DOHH2 (cell line): ENCODE measurements at regions not wholly inside any gene's neighbourhood (a gene's known extent, or its start where the extent isn't known, plus 50 kb on each side); places are given as distances from the start of the nearest gene placed in this dataset.

Experiments used
- EZH2phosphoT487 ChIP-seq: fragments of 200-600 bp; sonication (generic); IDR thresholded peaks from 2 replicates; pipeline ENCODE4 v1.6.1; 2017; ENCODE audit warnings: borderline replicate concordance, mild to moderate bottlenecking, antibody characterized with exemption, low read length, moderate library complexity, mixed read lengths
- TF ChIP-seq, protein P1 (sequence below): fragments of 200-600 bp; sonication (generic); IDR thresholded peaks from one replicate; pipeline ENCODE4 v1.5.1; 2014; ENCODE audit warnings: antibody characterized with exemption, mild to moderate bottlenecking, low read depth, low read length; ENCODE audit not compliant: poor library complexity, severe bottlenecking

DNA sequence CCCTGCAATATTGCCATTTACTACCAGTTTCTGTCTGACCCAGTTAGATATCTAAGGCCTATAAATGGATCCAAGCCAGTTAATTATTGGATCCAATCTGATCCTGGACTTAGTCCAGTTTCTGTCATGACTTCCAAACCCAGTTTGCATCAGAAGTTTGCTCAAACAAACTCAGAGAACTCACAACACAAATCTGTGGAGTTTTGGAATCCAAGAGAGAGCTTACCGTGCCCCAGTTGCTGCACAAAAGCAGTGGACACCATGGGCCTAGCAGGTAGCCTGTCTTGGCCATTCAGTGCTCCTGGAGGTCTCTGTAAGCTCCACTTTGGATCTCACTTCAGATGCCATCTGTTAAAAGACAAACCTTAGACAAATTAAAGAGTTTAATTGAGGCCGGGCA lies 174.5 kb downstream of the AASDH start:
- TF ChIP-seq, protein P1, sequence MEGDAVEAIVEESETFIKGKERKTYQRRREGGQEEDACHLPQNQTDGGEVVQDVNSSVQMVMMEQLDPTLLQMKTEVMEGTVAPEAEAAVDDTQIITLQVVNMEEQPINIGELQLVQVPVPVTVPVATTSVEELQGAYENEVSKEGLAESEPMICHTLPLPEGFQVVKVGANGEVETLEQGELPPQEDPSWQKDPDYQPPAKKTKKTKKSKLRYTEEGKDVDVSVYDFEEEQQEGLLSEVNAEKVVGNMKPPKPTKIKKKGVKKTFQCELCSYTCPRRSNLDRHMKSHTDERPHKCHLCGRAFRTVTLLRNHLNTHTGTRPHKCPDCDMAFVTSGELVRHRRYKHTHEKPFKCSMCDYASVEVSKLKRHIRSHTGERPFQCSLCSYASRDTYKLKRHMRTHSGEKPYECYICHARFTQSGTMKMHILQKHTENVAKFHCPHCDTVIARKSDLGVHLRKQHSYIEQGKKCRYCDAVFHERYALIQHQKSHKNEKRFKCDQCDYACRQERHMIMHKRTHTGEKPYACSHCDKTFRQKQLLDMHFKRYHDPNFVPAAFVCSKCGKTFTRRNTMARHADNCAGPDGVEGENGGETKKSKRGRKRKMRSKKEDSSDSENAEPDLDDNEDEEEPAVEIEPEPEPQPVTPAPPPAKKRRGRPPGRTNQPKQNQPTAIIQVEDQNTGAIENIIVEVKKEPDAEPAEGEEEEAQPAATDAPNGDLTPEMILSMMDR: no peak
- TF ChIP-seq EZH2phosphoT487: no peak
